Smooth muscle cell of the brain vasculature (primary cell): ENCODE measurements at regions not wholly inside any gene's neighbourhood (a gene's known extent, or its start where the extent isn't known, plus 50 kb on each side); places are given as distances from the start of the nearest gene placed in this dataset.

Experiments used
- DNase-seq: peaks from one replicate; pipeline ENCODE4 v3.0.0-alpha.2; 2012; ENCODE audit warnings: low read depth, low spot score

DNA sequence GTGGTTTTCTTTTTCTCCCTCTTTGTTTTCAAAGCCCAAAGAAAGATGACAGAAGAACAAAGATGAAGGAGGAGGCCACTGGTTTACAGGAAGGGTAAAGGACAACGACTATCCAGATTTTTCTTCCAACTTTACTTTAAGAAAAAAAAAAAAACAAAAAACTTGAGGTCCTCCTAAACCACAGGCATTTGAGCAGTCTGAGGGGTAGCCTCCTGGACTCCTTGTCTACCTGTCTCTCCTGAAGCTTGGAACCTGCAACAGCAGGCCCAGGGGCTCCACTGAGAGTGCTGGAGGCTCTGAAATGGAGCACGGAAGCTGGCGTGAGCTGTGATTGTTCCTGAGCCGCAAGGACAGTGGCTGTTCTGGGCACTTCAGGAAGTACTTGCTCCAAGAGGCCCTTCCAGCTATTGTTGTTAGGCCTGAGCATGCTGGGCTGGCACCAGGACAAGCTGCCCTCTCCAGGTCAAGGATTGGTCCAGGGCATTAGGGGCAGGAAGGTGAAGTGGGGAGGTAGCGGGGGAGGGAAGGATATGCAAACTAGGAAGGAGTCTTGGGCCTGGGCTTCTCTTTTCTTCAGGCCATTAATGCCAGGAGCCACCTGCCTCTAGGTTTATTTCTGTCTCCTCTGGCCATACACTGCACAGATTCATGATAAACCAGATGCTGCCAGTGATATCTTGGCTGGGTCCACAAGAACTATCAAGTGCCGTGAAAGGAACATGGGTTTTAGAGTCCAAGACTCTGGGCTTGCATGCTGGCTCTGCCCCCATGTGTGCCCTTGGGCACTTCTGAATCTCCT is 147.3 kb downstream of the CCDC34 start:
- no peak for DNase-seq

DNA sequence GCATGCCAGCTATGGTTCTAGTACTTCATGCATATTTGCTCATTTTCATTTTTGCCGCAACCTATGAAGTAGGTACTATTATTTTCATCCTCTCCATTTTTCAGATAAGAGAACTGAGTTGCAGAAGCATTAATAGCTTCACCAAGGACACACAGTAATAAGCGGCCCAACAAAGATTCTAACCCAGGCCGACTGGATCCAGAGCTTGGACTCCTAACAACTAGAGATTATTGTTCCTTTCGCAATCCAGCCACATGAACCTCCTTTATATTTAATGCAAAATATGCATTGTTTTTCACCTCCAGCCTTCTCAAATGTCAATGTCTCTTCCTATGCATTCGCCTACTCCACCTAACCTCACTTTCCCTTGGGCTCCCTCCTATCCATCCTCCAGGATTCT is 148.3 kb downstream of the CCDC34 start:
- DNase-seq = no peak

DNA sequence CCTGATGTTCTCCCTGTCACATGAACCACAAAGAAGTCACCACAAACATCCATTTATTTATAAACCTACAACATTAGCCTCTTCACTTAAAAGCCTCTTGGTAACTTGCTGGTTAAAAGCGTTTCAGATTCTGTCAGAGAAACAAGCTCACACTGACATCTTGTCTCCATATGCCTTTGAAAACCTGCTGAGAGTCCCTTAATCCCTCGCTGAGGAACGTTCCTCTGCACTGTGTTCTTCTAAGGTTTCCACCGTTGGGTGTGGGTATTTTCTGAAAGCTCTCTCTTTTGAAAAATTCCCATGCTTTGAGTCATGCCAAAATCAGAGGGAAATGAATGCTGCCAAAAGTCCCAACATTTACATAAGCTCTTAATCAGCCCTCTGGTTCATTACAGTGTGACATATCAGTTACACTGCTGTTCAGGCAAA is 149.8 kb downstream of the CCDC34 start:
- DNase-seq = no peak

DNA sequence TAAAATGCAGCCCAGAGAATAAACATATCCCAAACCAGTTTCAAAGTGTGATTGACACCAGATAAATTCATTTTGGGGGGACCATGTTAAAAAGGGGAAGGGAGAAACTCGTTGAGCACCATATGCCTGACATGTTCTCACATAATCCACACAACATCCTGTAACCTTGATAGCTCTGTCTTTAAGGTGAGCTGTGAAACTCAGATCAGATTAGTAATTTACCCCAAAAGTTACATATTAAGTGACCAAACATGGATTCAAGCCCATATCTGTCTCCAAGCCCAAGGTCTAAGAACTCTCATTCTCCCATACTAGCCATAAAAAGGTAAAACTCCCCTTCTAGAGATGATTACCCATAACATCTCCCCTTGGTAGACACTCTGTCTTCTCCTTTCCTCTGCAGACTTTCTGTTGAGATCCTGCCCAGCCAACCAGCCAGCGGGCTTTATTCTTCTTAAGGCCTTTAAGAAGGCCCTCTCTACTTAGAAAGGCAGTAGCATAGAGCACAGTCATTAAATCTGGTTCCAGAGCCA is 150.7 kb downstream of the CCDC34 start:
- DNase-seq = no peak

DNA sequence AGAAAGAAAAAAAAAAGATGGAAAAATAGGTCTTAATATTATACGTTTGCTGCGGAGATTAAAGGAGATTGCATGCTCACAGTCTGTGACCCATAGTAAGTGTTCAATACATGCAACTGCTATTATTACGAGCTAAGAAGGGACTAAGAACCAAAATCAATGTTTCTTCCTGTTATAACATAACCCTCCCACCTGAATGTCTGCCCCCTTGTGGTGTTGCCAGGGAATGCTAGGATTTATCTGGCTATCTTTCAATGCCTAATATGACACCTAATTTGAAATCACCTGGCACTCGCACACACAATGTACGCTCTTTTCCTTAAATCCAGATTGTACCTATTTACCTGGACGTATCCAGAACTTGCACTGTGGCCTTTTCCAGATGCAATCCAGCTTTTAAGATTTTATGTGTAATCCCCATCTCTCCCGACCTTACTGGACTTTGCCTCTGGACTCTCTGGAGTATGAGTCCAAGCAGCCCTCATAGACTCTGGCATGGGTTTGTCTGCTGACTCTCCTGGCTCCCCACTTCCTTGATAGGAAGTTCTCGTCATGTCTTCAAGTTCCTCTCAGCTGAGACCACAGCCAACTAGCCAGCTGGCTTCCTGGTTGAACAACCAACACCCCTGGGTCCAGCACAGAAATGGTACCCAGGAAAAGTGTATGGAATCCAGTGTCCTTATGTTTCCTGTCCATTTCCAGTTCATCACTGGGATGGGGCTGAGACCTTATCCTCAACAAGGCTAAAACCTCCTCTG is 151.5 kb downstream of the CCDC34 start:
- no peak for DNase-seq

DNA sequence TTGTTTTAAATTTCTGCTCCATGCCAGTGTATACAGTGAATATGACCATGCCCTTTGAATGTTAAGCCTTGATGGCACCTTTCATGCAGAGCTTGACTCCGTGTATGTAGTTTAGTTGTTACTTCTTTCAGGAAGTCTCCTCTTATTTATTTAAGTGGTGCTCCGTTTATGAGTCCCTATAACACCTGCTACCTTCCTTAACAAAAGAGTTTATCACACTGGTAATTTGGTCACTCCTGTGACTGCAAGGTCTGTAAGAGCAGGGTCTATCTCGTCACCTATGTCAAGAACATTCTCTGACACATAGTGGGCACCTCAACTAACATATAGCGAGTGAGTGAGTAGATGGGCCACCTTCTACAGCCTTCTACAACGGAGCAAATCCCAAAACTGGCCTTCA is 152.5 kb downstream of the CCDC34 start:
- DNase-seq = no peak

DNA sequence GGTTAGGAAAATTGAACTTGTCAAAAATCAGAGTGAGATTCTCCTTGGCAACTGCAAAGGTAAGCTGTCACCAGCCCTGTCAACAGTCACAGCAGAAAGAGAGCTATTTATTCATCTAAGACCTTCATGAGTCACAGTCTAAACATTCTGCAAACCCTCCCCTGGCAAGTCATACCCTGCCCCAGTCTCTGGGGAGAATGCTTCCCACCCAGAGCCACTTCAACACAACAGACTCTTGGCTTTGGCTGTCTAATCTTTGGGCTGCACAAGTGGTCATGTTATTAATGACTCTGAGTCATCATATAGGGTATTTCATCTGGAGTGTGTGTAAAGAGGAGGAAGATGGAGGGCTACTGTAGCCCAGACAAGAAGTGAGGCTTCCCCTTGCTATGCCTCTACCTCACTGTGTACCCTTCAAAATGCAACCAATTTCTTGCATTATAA is 153.4 kb downstream of the CCDC34 start:
- DNase-seq = no peak

DNA sequence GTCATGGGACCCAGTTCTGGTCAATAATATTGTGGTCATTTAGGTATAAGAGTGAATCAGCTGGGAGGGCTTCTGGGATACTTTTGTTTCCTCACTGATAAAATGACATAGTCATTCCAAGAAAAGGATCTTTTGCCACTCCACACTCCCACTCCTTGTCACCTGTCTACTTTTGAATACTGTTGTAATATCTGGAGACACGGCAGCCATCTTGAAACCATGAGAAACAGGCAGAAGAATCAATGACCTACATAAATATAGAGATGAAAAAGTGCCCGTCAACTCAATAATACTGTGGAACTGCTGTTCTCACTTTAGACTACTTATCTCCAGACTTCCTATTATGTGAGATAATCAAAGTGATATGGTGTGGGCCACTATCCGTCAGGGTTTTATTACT is 154.2 kb downstream of the CCDC34 start:
- no peak for DNase-seq

DNA sequence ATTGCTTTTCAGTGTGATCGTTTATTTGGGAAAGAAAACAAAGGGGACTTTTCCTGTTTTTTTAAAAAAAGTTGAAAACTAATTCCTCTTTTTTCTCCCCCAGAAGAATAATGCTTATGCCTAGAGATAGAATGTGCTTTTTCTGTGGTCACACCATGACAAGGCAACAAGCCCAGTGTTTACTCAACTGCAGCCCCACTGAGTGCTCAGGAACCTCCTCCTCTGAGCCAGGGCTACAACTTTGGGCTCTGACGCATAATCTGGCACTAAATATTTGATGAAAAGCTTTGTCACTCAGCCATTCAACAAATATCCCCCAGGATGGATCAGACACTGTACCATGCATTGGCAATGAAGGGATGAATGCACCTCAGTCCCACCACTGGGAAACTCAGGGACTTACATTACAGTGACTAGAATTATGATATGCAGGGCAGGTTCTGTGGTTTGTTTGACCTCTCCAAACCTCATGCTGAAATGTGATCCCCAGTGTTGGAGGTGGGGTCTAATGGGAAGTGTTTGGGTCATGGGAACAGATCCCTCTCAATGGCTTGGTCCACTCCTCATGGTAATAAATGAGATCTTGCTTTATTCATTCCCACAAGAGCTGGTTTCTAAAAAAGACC is 155.9 kb downstream of the CCDC34 start:
- no peak for DNase-seq

DNA sequence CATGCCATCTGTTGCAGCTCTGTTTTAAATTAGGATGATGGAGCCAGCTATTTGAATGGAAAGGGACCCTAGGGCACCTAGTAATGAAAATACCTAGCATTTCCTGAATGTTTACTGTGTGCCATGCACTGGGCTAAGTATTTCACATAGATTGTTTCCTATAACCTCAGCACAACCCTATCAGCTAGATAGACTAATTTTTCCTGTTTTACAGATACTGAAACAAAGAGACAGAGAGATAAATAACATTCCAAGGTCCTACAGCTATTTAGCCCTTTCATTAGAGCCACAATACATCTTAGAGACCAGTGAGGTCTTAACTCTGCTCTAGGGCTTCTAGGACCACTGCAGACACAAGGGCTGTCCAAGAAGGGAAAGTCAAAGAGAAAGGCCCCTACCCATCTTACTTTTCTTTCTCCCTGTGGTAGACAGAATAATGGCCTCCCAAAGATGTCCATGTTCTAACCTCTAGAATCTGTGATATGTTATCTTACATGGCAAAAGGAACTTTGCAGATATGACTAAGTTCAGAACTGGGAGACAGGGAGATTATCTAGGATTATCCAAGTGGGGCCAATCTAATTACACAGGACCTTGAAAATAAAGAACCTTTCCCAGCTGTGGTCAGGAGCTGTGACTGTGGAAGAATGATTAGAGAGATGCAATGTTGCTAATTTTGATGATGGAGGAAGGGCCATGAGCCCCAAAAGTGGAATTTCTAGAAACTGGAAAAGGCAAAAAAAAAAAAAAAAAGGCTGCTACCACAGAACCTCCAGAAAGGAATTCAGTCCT is 157.0 kb downstream of the CCDC34 start:
- no peak for DNase-seq

DNA sequence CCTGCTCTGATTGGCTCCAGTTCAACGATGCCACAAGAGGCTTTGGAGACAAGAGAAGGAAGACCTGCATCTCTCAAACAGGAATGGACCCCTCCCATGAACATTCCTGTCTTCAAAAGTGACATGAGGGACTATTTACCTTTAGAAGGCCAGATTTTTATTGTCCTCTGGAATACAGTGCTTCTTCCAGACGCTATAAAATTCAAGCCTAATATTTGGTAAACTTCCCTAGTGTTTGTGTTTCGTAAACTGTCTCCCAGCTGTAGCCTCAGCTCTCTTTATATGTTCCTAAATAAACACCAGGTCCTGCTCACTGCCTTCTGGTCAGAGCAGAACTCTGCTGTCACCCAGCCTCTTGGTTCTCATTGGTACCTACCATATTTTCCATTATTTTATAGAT is 157.8 kb downstream of the CCDC34 start:
- DNase-seq = no peak

DNA sequence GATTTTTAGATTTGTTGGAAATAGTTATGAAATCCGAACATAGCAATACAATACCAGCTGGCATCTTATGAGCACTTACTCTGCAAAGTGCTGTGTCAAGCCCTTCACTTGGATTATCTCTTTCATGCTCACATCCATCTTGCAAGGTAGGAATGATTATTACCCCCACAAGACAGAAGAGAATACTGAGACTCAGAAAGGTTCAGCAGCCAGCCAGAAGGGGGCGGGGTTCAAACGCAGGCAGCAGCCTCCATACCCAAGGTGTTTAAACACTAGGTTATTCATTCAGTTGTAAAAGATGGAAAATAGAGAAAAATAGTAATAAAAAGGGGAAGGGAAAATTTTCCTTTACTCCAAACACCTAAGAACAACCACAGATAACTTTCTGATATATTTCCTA is 158.5 kb downstream of the CCDC34 start:
- no peak for DNase-seq

DNA sequence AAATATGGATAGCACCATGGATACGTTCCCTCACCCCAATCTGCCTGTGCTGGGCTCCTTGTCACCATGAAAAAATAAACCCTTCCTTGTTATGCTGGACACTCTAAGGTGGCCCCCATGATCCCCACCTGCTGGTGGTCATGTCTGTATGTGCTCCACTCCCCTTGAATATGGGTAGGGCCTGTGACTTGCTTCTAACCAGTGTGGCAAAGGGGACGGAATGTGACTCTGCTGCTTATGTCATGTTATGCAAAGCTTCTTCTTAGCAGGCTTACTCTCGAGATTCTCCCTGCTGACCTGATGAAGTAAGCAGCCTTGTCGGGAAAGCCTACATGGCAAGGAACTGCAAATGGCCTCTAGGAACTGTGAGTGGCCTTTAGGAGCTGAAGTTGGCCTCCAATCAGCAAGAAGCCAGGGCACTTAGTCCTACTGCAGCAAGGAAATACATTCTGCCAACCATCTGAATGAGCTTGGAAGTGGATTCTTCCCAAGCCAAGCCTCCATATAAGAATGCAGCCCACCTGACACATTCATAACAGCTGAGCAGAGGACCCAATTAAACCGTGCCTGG is 159.9 kb downstream of the CCDC34 start:
- DNase-seq = no peak

DNA sequence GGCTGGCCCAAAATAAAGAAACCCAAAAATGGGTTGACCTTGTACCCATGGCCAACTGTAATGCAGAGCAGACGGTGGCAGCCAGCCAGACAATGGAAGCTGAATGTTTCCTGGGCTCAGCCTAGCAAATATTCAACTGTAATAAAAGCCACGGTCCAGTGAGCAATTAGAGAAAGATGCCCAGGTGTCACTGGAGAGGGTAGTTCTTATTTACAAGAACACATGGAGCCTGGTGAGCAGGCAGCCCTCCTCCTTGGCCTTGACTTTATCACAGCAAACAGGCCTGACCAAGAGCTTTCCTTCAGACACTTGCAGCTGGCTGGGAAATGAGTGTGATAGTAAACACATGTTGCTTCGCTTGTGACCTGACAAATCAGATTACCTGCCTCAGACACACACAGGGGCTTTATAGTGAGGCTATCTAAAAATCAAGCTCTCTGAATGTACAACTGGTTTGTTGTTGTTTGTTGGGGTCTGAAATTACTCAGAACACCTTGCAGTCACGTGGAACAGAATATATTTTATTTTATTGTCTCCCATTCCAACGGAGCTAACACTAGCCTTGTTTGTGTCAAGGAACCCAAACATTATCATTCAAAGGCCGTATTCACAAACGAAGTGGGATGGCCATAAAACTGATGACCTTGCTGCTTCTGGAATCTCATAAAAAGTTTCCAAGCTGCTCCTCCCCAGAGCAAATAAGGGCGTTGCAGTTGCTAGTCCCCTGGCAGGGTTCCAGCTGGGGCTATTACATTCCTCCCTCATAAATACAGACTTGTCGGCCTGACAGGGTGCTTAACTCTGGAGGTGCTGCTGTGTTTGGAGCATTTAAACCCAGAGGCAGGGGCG is 161.1 kb downstream of the BBOX1 start:
- no peak for DNase-seq

DNA sequence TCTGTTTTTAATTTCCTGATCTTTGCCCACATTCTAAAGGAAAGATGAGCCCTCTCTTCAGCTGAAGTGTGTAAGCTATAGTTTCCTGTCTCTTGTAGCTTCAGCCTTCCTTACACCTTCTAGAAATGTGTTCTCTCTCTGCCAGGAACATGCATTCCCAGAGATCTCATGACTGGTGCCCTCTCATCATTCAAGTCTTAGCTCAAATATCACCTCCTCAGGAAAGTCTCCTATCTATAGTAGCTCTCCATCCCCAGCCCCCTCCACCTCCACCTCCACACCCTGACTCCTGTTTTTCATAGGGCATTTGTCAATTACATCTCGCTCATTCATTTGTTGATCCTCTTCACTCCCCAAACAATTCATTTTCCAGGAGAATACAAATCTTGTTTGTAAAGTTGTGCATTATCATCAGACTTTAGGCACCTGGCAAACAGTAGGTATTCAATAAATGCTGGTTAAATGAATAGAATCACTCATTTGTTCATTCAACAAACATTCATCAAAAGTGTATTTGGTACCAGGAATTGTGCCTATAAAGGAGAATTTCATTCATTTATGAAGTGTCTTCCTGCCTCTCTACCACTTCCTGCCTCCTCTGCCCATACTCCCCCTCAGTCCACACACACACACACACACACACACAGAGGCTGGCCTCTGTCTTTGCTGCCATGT is 160.3 kb downstream of the BBOX1 start:
- DNase-seq = no peak

DNA sequence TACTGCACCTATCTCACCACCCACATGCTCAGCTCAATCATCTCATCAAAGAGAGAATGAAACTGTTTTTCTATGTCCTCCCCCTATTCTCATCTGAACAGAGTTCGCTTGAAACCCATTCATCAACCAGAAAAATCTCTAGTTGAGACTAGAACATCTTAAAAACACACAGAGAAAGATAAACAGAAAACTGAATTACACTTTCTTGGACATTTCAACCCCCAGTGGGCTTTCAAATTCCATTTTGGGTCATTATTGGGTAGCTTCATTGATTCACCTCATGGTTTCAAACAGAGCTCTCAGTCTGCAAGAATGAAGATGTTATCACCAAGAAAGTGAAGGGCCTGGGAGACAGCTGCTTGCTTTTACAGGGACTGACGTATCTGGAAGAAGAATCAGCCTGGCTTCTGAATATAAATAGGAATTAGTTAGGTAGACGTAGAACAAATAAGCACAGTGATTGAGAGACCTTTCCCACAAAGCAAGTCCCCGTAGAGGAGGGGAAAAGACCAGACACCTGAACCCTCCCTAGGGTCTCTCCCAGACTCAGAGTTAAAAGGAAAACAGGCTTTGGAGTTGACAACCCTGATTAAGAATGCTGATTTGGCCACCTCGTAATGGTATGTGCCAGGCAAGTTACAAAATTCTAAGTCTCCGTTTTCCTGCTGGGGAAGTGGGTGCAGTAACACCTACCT is 155.7 kb downstream of the BBOX1 start:
- no peak for DNase-seq

DNA sequence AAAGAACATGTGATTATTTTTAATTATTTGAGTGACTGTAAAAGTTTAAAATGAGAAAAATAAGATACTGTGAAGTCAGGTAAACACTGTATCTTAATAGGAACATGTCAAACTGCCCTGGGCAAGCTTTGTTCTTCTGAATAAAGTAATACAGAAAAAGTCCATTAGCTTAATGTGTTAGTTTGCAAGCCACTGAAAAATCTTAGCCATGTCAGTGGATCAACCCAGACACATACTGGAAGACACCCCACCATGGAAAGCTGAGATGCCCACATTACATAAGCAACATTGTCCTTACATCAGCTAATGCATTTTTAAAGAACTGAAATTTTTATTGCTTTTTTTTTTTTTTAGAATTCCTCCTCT is 155.2 kb downstream of the BBOX1 start:
- no peak for DNase-seq

DNA sequence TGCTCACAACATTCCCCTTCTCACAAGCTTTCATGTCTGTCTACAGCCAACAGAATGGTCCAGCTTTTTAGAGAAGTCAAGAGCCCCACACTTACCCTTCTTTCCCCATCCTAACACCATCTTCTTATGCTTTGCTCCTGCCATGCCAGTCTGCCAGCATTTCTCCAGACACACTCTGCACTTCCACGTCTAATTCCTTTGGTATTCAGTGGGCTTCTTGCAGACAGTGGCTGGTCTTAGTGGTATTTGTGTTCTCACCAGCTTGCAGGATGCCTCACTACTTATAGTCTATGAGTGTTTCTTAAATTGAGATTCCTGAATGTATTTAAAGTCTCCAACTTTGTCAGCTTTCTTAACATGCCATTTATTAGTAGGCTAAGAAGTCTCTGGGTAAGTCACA is 154.4 kb downstream of the BBOX1 start:
- no peak for DNase-seq
